Stimulated activated CD8-positive, alpha-beta memory T cell treated with anti-CD3 and anti-CD28 coated beads, Interleukin-7, amount 100 ng/mL, for 48 hours (primary cell): ENCODE measurements at regions not wholly inside any gene's neighbourhood (a gene's known extent, or its start where the extent isn't known, plus 50 kb on each side); places are given as distances from the start of the nearest gene placed in this dataset.
"Not testable (repeated sequence)": the region's sequence is repeated elsewhere in the genome, so short reads cannot be mapped to it uniquely, and the experiment has no call there.

Experiments used
- DNase-seq, 2 donors: peaks; one replicate each; pipeline ENCODE4 v3.0.0-alpha.2; 2020; ENCODE audit warnings: low read depth in 1 of 2; ENCODE audit errors: extremely low read depth in 1 of 2

- no peak for DNase-seq
These were observed 499.0 kb upstream of the SEMA3D start for GRCh38 chr7:85685901-85686300.

GRCh38 chr7:85682833-85683620 lies 496.2 kb upstream of the SEMA3D start:
- no peak for DNase-seq

- no peak for DNase-seq
These were observed 494.4 kb upstream of the SEMA3D start for GRCh38 chr7:85681241-85681640.

- not testable (repeated sequence) for DNase-seq
These were observed 488.2 kb upstream of the SEMA3D start for GRCh38 chr7:85675093-85675492.

DNA sequence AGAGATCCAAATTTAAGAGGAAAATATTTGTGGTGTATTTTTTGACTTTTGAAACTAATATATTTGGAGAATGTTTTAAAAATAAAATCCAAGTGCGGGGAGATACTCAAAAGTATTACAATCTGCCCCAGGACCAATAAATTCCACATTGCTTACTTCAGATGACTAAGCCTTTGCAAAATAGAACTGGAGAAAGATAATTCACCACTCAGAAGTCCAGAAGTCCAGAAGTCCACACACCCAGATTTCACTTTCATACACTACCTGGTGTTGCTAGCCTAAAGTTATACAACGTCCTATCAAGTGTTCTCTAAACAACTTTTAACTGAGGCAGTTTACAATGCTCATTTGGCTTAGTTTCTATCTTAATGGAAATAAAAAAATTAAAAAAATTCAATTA lies 487.0 kb upstream of the SEMA3D start:
- no peak for DNase-seq

- DNase-seq: no peak
These were observed 482.4 kb upstream of the SEMA3D start for GRCh38 chr7:85669225-85669624.

GRCh38 chr7:85664341-85664740 lies 477.5 kb upstream of the SEMA3D start:
- no peak for DNase-seq

DNA sequence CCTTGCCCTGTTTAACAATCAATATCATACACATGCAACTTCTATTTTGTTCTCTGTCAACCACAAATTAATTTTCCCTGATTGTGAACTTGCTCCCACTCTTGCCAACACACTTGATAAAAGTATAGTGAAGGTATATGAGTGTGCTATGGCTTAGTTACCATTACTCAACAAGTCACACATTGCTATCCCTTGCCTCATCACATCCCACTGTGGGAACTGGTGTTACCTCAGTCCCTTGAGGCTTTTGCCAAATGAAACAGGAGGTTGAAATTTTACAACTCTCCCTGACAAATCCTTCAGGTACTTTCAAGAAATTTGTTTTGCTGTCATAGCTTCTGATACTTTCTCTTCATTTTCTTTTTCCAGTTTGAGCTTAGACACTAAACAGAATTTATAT lies 472.5 kb upstream of the SEMA3D start:
- DNase-seq: no peak

DNA sequence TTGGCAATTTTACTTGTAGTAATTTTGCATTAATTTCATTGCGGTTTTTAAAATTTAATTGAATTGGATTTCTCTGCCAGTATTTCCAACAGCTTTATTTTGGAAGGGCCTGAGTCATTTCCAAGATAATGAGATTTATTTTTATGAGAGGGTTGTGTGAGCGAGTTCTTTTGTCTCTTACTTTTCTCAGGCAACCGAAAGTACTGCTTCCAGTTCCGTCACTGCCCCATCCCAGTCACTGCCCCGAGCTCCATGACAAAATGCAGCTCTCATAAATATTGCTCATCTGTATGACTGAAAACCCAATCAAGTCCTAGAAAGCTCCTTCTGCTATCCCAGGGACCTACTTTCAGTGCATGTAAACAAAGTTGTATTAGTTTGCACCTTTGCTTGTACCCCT lies 468.4 kb upstream of the SEMA3D start:
- DNase-seq: no peak

GRCh38 chr7:85644272-85644671 lies 457.4 kb upstream of the SEMA3D start:
- no peak for DNase-seq

DNA sequence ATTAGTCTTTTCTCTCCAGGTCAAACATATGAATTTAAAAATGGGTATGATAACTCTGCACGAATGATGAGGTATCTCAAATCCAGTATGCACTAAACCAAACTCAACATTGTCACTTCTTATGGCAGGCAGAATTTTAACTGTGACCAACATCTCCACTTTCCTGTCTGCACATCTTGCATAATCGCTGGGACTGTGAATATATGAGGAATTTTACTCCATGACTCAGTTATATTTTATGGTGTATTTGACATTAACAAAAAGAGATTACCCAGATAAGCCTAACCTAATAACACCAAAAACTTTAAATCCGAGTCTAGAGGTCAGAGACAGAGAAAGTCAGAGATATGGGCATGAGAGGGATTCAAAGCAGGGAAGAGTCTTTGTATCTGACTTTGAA lies 454.5 kb upstream of the SEMA3D start:
- DNase-seq: no peak

- DNase-seq: no peak
These were observed 451.5 kb upstream of the SEMA3D start for GRCh38 chr7:85638394-85638793.

GRCh38 chr7:85634951-85635350 lies 448.1 kb upstream of the SEMA3D start:
- DNase-seq: no peak

GRCh38 chr7:85630904-85631600 lies 444.2 kb upstream of the SEMA3D start:
- no peak for DNase-seq

GRCh38 chr7:85627791-85628586 lies 441.1 kb upstream of the SEMA3D start:
- DNase-seq: no peak

DNA sequence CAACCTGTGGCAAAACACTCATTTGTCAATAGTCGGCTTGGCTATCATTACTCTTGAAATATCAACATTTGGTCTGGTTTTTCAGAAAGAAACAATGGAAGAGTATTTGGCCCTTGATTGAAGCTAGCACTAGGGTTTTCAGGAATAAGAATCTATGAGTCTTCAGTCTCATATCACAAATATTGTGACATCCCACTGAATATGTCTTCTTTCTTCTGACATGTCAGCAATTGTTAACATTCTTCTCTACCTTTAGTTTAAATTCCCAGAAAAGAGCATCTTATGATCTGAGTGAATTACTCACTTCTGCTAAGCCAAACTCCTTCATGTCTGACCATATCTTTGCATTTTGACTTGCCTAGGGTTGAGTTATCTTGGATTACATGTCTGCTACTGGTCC lies 435.2 kb upstream of the SEMA3D start:
- DNase-seq: no peak

GRCh38 chr7:85620936-85621685 lies 434.3 kb upstream of the SEMA3D start:
- DNase-seq: no peak

DNA sequence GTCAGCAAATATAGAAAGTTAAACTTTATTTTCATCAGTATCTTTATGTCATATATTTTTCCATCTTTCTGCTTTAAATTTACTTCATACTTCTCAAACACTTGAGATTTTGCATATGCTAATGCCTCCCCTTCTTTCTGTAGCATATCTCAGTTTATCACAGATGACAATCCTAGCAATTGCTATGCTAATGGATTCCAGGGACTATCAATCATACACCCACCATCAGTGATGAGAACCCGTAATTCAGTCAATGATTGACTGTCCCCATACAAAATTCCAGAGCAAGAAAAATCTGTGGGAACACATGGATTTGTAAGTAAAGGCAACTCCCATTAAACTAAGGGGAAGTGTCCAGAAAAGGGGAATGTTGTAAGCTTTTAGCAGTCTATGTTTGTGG lies 432.4 kb upstream of the SEMA3D start:
- no peak for DNase-seq

DNA sequence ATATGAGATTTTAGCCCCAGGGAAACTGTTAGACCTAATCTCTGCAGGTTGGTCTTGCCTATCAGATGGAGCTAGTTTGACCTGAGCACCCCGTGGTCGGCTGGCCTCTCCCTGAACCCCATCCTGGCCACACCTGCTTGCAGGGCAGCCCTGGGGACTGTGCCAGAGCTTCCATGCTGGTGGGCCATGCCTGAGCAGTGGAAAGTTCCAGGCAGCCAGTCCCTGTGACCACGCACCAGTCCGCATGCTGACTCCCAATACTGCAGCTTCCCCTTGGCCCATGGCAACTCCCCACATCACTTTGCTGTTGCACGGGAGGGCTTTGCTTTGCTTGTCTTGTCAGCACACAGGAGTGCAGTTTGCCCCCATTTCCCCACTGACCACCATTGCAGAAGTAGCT lies 427.8 kb upstream of the SEMA3D start:
- no peak for DNase-seq

DNA sequence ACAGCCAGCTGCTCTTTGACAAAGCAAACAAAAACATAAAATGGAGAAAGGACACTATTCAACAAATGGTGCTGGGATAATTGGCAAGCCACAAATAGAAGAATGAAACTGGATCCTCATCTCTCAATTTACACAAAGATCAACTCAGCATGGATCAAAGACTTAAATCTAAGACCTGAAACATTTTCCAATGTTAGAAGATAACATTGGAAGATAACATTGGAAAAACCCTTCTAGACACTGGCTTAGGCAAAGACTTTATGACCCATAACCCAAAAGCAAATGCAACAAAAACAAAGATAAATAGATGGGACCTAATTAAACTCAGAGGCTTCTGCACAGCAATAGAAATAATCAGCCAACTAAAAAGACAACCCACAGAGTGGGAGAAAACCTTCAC lies 425.7 kb upstream of the SEMA3D start:
- DNase-seq: no peak

DNA sequence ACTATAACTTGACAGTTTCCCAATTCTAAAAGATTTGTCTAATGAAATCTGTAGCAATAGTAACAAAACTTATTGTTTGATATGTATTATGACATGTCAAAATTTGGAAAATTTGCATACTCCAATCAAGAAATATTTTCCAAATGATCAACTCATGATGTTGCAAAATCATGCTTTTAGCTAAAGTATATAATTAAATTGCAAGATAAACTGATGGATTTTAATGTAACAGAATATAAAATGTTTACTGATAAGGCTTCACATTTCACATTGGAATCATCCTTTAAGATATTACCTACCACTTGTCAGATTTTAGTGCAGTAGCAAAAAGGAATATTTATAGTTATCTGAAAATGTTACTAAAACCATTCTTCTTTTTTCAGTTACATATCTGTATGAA lies 421.9 kb upstream of the SEMA3D start:
- DNase-seq: no peak
